Stimulated activated naive CD4-positive, alpha-beta T cell treated with Interleukin-2 at 50 U/mL for 16 hours (primary cell): ENCODE measurements at regions not wholly inside any gene's neighbourhood (a gene's known extent, or its start where the extent isn't known, plus 50 kb on each side); places are given as distances from the start of the nearest gene placed in this dataset.
"Not testable (repeated sequence)": the region's sequence is repeated elsewhere in the genome, so short reads cannot be mapped to it uniquely, and the experiment has no call there.

Experiments used
- DNase-seq: peaks from one replicate; lab custom pipeline; 2025; lab: John Stamatoyannopoulos, UW

- no peak for DNase-seq
Measured at GRCh38 chr2:34193164-34193563, 594.1 kb upstream of the FAM98A start.

DNA sequence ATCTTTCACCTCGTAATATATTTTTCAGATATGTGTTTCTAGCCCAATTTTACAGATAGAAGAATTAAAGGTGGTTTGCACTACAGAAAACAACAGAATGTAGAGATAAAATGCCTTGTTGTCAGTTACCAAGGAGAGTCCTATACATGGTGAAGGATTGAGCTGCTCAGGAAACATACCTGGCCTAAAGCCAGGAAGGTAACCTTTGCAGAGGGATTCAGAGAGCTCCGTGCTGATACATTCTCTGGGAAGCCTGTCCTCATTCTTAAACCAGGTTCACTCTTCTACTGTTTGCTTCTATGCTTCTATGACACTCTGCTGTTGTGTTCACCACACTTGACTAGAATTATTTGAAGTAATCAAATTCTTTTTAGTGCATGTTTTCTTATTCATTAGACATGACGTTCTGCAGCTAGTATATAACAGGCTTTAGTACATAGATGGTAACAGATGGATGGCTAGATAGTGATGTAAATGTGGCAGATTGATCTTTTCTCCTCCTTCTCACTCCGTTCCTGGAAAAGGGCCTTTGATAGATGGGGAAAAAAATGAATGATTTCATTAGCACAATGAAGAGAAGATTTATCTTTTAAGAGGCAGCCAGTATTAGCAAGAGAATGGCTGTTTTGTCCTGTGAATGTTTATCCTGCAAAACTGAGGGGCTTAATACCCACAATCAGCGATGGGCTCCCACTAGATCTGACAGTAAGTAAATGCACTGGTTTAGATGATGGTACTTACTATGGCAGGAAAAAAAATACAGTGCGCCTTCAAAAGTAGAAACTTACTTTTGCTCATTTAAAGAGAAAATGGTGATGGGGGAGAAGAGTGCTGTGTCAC is 589.6 kb upstream of the FAM98A start:
- no peak for DNase-seq

DNA sequence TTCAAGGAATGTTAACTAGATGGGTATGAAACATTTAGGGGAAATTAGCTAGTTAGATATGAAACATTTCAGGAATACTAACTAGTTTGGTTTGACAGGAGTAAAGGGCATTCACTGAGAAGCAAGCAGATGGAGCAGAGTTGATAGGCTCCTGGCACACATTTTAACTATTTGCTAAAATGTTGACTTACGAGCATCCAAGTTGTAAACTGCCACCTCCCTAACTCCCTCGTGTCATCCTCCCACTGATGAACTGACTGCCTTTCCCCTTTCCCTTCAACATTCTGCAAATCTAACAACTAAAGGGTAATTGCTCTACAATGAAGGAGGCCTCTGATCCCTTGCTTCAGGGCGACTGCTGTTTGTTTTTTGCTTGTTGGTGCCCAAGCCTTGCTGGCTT is 580.4 kb upstream of the FAM98A start:
- DNase-seq: no peak

DNA sequence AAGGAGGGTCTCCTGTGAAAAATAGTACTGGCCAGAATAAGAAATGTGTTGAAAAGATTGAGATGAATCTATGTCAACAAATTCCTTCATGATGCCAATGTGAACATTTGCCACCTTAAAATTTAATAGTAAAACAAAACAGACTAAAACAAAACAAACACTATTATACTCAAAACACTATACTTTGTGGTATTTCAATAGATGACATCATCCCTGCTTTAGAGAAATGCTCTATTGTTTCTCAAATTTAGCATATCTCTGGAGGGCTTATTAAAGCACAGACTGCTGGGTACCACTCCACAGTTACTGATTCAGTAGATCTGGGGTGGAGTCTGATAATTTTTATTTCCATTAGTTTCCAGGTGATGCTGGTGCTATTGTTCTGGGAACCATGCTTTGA is 579.4 kb upstream of the FAM98A start:
- no peak for DNase-seq

GRCh38 chr2:34176693-34177092 is 577.6 kb upstream of the FAM98A start:
- no peak for DNase-seq

- DNase-seq: no peak
Measured at GRCh38 chr2:34174506-34174905, 575.4 kb upstream of the FAM98A start.

DNA sequence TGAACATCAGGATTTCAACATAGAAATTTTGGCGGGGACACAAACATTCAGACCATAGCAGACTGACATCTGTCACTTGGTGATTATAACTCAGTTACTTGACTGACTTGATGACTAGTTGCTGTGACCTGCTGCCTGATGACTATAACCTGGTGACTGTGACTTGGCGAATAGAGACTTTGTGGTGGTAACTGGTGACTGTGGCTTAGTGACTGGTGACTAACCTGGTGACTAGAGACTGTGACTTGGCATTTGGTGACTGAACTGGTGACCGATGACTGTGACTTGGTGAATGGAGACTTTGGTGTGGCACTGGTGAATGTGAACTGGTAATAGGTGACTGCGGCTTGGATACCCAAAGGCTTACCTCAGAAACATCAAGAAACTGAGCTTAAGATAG is 563.1 kb upstream of the FAM98A start:
- DNase-seq: no peak

DNA sequence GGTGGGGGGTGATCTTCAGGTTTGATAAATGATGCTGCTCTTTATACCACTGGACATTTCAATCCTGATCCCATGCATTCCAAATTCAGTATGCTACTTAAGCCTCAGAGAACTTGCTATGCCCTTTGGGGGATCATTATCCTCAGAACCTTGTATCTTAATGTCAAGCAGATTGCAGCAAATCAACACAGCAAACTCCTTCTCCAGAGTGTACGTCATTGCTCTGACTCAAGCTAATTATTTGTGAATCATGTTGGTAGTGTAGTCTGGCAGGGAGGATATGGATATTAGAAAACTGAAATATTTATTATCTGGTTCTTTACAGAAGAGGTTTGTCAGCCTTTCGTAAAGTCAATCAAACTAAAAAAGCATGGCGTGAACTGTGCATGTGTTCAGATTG is 562.5 kb upstream of the FAM98A start:
- no peak for DNase-seq

GRCh38 chr2:34159901-34160300 is 560.8 kb upstream of the FAM98A start:
- DNase-seq: no peak

DNA sequence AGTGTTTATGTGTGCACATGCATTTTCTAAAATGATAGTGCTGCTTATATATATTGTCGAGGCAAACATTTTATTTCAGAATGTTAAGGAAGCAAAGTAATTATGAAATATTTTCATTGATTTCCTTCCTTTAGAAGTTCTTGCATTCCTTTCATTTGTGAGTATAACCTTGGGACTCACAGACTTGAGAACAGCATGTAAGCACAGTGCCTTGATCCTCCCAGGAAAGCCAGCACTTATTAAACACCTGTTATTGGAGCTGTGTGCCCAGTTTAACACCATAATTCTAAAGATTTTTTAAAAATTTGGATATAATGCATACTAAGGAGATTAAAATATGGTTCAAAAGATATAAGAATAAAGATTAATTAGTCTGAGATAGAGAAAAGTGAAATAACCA is 554.4 kb upstream of the FAM98A start:
- DNase-seq: no peak

- no peak for DNase-seq
Measured at GRCh38 chr2:34147780-34148179, 548.7 kb upstream of the FAM98A start.

GRCh38 chr2:34143149-34143548 is 544.0 kb upstream of the FAM98A start:
- DNase-seq: no peak

DNA sequence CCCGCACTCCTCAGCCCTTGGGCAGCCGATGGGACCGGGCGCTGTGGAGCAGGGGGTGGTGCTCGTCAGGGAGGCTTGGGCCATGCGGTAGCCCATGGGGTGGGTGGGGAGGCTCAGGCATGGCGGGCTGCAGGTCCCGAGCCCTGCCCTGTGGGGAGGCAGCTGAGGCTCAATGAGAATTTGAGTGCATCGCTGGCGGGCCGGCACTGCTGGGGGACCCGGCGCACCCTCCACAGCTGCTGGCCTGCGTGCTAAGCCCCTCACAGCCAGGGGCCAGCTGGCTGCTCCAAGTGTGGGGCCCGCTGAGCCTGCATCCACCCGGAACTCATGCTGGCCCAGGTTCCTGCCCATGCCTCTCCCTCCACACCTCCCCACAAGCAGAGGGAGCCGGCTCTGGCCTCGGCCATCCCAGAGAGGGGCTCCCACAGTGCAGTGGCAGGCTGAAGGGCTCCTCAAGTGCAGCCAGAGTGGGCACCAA is 543.5 kb upstream of the FAM98A start:
- DNase-seq: not testable (repeated sequence)

DNA sequence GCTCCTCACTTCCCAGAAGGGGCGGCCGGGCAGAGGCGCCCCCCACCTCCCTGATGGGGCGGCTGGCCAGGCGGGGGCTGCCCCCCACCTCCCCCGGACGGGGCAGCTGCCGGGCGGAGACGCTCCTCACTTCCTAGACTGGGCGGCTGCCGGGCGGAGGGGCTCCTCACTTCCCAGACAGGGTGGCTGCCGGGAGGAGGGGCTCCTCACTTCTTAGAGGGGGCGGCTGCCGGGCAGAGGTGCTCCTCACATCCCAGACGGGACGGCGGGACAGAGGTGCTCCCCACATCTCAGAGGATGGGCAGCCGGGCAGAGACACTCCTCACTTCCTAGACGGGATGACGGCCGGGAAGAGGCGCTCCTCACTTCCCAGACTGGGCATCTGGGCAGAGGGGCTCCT is 534.0 kb upstream of the FAM98A start:
- DNase-seq: not testable (repeated sequence)

DNA sequence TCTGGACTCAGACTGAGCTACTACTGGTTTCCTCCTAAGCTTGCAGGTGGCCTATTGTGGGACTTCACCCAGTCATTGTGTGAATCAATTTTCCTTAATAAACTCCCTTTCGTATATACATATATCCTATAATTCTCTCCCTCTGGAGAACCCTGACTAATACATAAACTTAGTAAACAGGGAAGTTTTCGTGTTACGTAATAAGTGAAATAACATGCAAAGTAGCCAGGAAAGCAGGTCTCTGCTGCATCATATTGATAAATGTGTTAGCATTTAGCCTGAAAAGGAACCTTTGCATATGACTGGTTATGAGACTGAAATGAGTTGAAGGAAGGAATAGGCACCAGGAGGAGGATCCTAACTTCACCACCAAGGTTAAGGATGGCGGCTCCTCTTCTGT is 527.2 kb upstream of the FAM98A start:
- DNase-seq: no peak

DNA sequence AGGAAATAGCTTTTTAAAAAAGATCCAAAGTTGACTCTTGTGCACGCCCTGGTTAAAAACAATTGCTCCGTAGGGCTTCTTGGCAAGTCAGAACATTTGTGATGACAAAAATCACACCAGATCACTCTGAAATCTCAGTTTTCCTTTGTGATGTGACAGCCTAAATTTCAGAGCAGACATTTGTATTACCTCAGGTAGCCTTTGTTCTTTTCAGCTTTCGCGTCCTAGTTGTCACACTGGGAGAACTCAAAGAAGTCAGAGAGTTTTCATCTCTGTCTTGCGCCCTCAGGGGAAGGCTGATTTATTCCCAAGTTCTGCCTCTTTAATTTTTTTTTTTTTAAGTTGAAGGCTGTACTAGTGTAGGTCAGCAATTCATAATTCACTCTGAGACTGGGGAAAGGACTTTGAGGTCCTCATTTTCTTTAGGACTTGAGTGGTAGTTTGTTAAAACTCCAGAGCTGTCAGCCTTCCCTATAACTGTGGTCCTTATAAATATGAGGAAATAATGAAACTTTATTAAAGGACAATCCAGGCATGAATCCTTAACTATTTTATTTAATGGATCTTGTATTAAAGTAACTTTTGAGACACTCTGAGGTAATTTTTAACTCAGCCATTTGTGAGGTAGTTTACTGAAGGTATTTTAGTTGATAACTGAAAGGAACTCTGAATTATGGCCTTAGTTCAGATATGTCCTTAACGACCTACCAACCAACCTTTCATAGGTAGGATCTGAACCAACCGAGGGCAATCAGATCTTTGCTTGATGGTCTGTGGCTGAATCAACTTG is 525.1 kb upstream of the FAM98A start:
- no peak for DNase-seq

DNA sequence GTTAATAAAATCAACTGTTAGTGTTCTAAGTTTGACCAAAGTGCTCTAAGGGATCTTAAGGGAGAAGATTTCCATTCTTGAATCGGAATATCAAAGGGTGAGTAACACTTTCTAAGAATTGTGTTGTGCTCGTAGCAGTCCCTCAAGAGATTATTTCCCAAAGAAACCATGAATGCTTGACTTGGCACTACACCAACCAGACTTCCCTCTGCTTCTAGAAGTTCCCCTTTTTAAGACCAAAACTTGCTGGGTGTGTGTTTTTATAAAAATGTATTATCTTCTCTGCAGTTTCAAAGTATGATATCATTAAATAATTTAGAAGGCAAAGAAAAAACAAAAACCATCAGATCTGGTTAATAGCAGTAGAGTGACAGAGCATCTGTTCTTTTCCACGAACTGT is 522.0 kb upstream of the FAM98A start:
- no peak for DNase-seq

DNA sequence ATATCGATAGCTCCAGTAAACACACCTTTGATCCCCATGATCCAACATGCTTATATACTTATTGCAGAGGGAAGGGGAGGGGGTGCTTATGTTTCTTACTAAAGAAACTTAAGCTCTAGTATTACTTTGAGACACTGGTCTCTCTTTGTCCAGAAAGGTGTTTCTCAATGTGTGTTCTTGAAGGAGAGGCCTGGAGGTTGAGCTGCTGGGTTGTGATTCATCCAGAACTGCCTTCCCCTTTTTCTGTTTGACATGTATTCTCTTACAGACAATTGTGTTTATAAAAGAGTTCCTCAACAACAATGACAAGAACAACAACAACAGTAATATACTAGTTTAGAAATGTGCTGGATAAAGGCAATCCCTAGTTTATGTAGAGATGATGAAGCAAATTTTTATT is 516.0 kb upstream of the FAM98A start:
- no peak for DNase-seq

DNA sequence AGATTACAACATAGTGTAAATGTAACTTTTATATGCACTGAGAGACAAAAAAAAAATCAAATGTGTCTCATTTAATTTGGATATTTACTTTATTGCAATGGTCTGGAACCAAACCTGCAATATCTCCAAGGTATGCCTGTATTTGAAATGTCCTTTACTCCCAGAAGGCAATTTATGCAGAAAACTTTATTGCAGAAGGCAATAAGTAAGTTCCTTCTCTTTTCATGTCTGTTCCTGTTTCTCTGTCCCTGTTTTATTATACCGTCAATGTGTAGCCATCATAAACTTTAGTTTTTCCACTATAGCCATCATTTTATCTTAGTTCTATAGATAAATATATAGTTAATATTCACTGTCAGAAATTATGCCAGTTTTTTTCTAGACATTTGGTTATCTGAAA is 513.1 kb upstream of the FAM98A start:
- no peak for DNase-seq

- DNase-seq: no peak
Measured at GRCh38 chr2:34110392-34110791, 511.3 kb upstream of the FAM98A start.

GRCh38 chr2:34107811-34108210 is 508.7 kb upstream of the FAM98A start:
- no peak for DNase-seq

GRCh38 chr2:34105006-34105767 is 506.1 kb upstream of the FAM98A start:
- no peak for DNase-seq

- DNase-seq: no peak
Measured at GRCh38 chr2:34104601-34105000, 505.5 kb upstream of the FAM98A start.
